HepG2 (cell line): ENCODE measurements at regions not wholly inside any gene's neighbourhood (a gene's known extent, or its start where the extent isn't known, plus 50 kb on each side); places are given as distances from the start of the nearest gene placed in this dataset.

Source experiments
- ARID3A ChIP-seq: IDR thresholded peaks from 2 replicates; pipeline ENCODE4 v1.6.1; 2012; ENCODE audit warnings: low read depth, low read length, improper control_type of control experiment
- MAX ChIP-seq: IDR thresholded peaks from 2 replicates; pipeline ENCODE4 v1.6.1; 2012; ENCODE audit warnings: inconsistent platforms
- PRDM4 ChIP-seq: sonication (generic); formaldehyde crosslinking; IDR thresholded peaks from 2 replicates; pipeline ENCODE4 v1.9.0; 2021; ENCODE audit warnings: missing genetic modification reagents, borderline replicate concordance
- SNAI1 ChIP-seq: sonication (generic); formaldehyde crosslinking; IDR thresholded peaks from 2 replicates; pipeline ENCODE4 v1.5.0; 2020; ENCODE audit warnings: mild to moderate bottlenecking, missing genetic modification reagents, borderline replicate concordance
- TIGD3 ChIP-seq: sonication (generic); formaldehyde crosslinking; IDR thresholded peaks from 2 replicates; pipeline ENCODE4 v1.5.1; 2020; ENCODE audit warnings: mild to moderate bottlenecking, missing genetic modification reagents, borderline replicate concordance
- ZBTB40 ChIP-seq, 2 experiments: fragments of 450-650 bp in 1 of 2; sonication (generic) in 1 of 2; formaldehyde crosslinking in 1 of 2; IDR thresholded peaks; 2 replicates each; pipeline versions ENCODE4 v1.6.1 to v1.8.0; 2016 to 2022; ENCODE audit warnings: antibody characterized with exemption in 1 of 2, mild to moderate bottlenecking in 1 of 2, missing genetic modification reagents in 1 of 2
- ZMYM4 ChIP-seq: sonication (generic); formaldehyde crosslinking; IDR thresholded peaks from 2 replicates; pipeline ENCODE4 v1.8.1; 2023; ENCODE audit warnings: mild to moderate bottlenecking, missing genetic modification reagents
- ZNF180 ChIP-seq: sonication (generic); formaldehyde crosslinking; IDR thresholded peaks from 2 replicates; pipeline ENCODE4 v1.4.0; 2020; ENCODE audit warnings: low read depth, missing genetic modification reagents, borderline replicate concordance
- ZNF513 ChIP-seq: sonication (generic); formaldehyde crosslinking; conservative IDR thresholded peaks from 2 replicates; pipeline ENCODE4 v1.5.0; 2020; ENCODE audit warnings: missing genetic modification reagents

- TF ChIP-seq ZBTB40 (IDR thresholded peaks at IDR 0.05) (no peak), ZBTB40 (CRISPR knock-in tag; IDR thresholded peaks at IDR 0.05) (no peak), ARID3A (no peak), ZNF180 (CRISPR knock-in tag) (no peak), MAX (no peak), PRDM4 (CRISPR knock-in tag) (no peak), TIGD3 (CRISPR knock-in tag) (no peak), SNAI1 (CRISPR knock-in tag) (no peak), ZNF513 (CRISPR knock-in tag) (no peak), ZMYM4 (CRISPR knock-in tag) (no peak)
These were observed 494.9 kb downstream of the DIPK2A start (continued) for GRCh38 chr3:144466540-144466939.
